ENCODE measurements at regions not wholly inside any gene's neighbourhood (a gene's known extent, or its start where the extent isn't known, plus 50 kb on each side); places are given as distances from the start of the nearest gene placed in this dataset.

DNA sequence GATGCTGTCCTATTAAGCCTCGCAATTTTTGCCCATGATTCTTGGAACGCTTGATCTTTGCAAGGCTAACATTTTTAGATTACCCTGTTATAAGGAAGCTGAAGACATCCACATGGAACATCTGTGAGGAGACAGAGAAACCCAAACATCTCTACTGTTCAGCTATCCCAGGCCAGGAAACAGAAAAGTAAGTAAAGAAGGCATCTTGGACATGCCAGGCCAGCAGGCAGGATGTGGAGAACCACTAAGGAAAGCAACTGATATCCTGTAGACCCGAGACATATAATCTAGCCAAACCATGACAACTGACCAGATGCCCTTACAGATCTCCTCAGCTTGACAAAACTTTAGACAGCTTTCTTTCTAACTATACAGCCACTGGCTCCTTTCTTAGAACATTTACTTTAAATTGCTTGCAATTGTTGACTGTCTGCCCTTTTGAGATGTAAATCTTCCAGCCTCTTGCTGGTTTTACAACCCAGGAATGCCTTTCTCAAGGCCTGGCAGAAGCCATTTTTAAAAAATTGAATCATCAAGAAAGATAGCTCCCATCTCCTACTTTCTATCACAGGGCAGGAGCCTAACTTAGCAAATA lies 255.8 kb upstream of the DACH1 start:
- TF ChIP-seq, protein P1, sequence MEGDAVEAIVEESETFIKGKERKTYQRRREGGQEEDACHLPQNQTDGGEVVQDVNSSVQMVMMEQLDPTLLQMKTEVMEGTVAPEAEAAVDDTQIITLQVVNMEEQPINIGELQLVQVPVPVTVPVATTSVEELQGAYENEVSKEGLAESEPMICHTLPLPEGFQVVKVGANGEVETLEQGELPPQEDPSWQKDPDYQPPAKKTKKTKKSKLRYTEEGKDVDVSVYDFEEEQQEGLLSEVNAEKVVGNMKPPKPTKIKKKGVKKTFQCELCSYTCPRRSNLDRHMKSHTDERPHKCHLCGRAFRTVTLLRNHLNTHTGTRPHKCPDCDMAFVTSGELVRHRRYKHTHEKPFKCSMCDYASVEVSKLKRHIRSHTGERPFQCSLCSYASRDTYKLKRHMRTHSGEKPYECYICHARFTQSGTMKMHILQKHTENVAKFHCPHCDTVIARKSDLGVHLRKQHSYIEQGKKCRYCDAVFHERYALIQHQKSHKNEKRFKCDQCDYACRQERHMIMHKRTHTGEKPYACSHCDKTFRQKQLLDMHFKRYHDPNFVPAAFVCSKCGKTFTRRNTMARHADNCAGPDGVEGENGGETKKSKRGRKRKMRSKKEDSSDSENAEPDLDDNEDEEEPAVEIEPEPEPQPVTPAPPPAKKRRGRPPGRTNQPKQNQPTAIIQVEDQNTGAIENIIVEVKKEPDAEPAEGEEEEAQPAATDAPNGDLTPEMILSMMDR (IDR thresholded peaks at IDR 0.05; ENCODE audit: low read length): no peak
- TF ChIP-seq EZH2 (optimal IDR thresholded peaks at IDR 0.05; ENCODE audit: low read depth, low read length): no peak
- no peak for TF ChIP-seq EZH2phosphoT487 (IDR thresholded peaks at IDR 0.05; ENCODE audit: low read length)
